GM12878 (cell line): ENCODE measurements at regions not wholly inside any gene's neighbourhood (a gene's known extent, or its start where the extent isn't known, plus 50 kb on each side); places are given as distances from the start of the nearest gene placed in this dataset.

Source experiments
- ATAC-seq: fragments of 200-7000 bp; cut with Tn5 transposase; 3 replicates; pipeline ENCODE4 v1.9.1; 2020; ENCODE audit warnings: mild to moderate bottlenecking, moderate library complexity
- BruUV-seq: library from RNA; stranded (reverse); fragments of 400-500 nt; replicated peaks from 2 replicates; lab custom pipeline; 2021; lab: Mats Ljungman, UMichigan
- CTCF ChIA-PET: fragments of 300-600 bp; sonication (Branson Sonifier 250); formaldehyde crosslinking; extraction: SDS; loops from one replicate; lab custom pipeline; 2021; ENCODE audit warnings: inconsistent platforms; lab: Yijun Ruan, JAX
- POLR2A ChIA-PET: fragments of 350-600 bp; formaldehyde crosslinking; extraction: SDS; loops from one replicate; lab custom pipeline; 2021; ENCODE audit warnings: inconsistent platforms; lab: Charles Lee
- RAD21 ChIA-PET: fragments of 300-600 bp; sonication (Branson Sonifier 250); formaldehyde crosslinking; loops from one replicate; lab custom pipeline; 2023; ENCODE audit warnings: antibody characterized with exemption; ENCODE audit not compliant: unreplicated experiment; lab: Charles Lee
- SMC1A ChIA-PET: fragments of 300-600 bp; sonication (Branson Sonifier 250); formaldehyde crosslinking; loops from one replicate; lab custom pipeline; 2023; ENCODE audit not compliant: unreplicated experiment, uncharacterized antibody; lab: Charles Lee
- DNase-seq: peaks from one replicate; pipeline ENCODE4 v3.0.0-alpha.2; 2011; ENCODE audit warnings: low read depth, low spot score
- FAIRE-seq: peaks from 3 replicates; lab custom pipeline; 2011; peaks lifted over from hg19 to GRCh38; lab: Jason Lieb, UNC
- H2AFZ ChIP-seq: 2 replicates; pipeline ENCODE4 v1.6.0; 2011; ENCODE audit warnings: low read depth, low read length, control low read depth; ENCODE audit not compliant: control insufficient read depth
- H3K27ac ChIP-seq: 2 replicates; pipeline ENCODE4 v1.5.1; 2011; ENCODE audit warnings: control low read depth; ENCODE audit not compliant: control insufficient read depth, insufficient read depth
- H3K27me3 ChIP-seq, 2 experiments: replicated peaks in 1 of 2; 2 replicates each; pipeline versions ENCODE4 v1.6.0 to v1.6.1; 2011; ENCODE audit warnings: low read length in 1 of 2; ENCODE audit not compliant: control insufficient read depth in 2 of 2, insufficient read depth in 2 of 2
- H3K36me3 ChIP-seq, 2 experiments: 2 replicates each; pipeline ENCODE4 v1.5.1; 2011; ENCODE audit warnings: low read length in 1 of 2; ENCODE audit not compliant: control insufficient read depth in 2 of 2, insufficient read depth in 2 of 2
- H3K4me1 ChIP-seq: 2 replicates; pipeline ENCODE4 v1.6.1; 2011; ENCODE audit warnings: mild to moderate bottlenecking, low read length, moderate library complexity, mixed read lengths; ENCODE audit not compliant: control insufficient read depth, insufficient read depth
- H3K4me2 ChIP-seq: 2 replicates; pipeline ENCODE4 v1.6.0; 2011; ENCODE audit warnings: control low read depth; ENCODE audit not compliant: control insufficient read depth, insufficient read depth
- H3K4me3 ChIP-seq: fragments of 200-600 bp; sonication (generic); 2 replicates; pipeline ENCODE4 v1.5.1; 2016
- H3K79me2 ChIP-seq: 2 replicates; pipeline ENCODE4 v1.6.0; 2011; ENCODE audit warnings: low read length; ENCODE audit not compliant: control insufficient read depth, insufficient read depth
- H3K9ac ChIP-seq: 2 replicates; pipeline ENCODE4 v1.8.0; 2011; ENCODE audit warnings: low read length, control low read depth, mixed read lengths; ENCODE audit not compliant: control insufficient read depth, insufficient read depth
- H3K9me3 ChIP-seq: replicated peaks from 3 replicates; pipeline ENCODE4 v1.5.1; 2011; ENCODE audit warnings: mild to moderate bottlenecking, low read length; ENCODE audit not compliant: control insufficient read depth, insufficient read depth
- H4K20me1 ChIP-seq: 2 replicates; pipeline ENCODE4 v1.6.0; 2011; ENCODE audit not compliant: control insufficient read depth, insufficient read depth
- BCL11A ChIP-seq: IDR thresholded peaks from 2 replicates; pipeline ENCODE4 v1.6.1; 2011; ENCODE audit warnings: low read depth, low read length
- CHD4 ChIP-seq: fragments of 200-600 bp; sonication (generic); IDR thresholded peaks from 2 replicates; pipeline ENCODE4 v1.6.1; 2016; ENCODE audit warnings: mild to moderate bottlenecking
- MYB ChIP-seq: fragments of 150-350 bp; IDR thresholded peaks from 2 replicates; pipeline ENCODE4 v1.6.1; 2014; ENCODE audit warnings: mild to moderate bottlenecking, low read depth, low read length, borderline replicate concordance
- MYC ChIP-seq: IDR thresholded peaks from 2 replicates; pipeline ENCODE4 v1.6.1; 2011; ENCODE audit warnings: mild to moderate bottlenecking, low read length, moderate library complexity, inconsistent platforms; ENCODE audit not compliant: insufficient read depth, insufficient replicate concordance, insufficient read length, severe bottlenecking
- NR2F1 ChIP-seq: fragments of 450-650 bp; conservative IDR thresholded peaks from 2 replicates; pipeline ENCODE4 v1.6.1; 2017; ENCODE audit warnings: mild to moderate bottlenecking
- RB1 ChIP-seq: fragments of 450-650 bp; formaldehyde crosslinking; IDR thresholded peaks from 2 replicates; pipeline ENCODE4 v1.6.1; 2017; ENCODE audit warnings: mild to moderate bottlenecking, borderline replicate concordance
- SIX5 ChIP-seq: IDR thresholded peaks from 2 replicates; pipeline ENCODE4 v1.6.1; 2011; ENCODE audit warnings: mild to moderate bottlenecking, low read depth, low read length, moderate library complexity; ENCODE audit not compliant: severe bottlenecking
- SP1 ChIP-seq: IDR thresholded peaks from one replicate; pipeline ENCODE4 v1.6.1; 2011; ENCODE audit warnings: low read depth, low read length
- YY1 ChIP-seq: IDR thresholded peaks from 2 replicates; pipeline ENCODE4 v1.6.1; 2011; ENCODE audit warnings: low read depth, mild to moderate bottlenecking, low read length
- ZNF24 ChIP-seq: fragments of 450-650 bp; IDR thresholded peaks from 2 replicates; pipeline ENCODE4 v1.6.1; 2017; ENCODE audit warnings: antibody characterized with exemption, mild to moderate bottlenecking
- ZSCAN29 ChIP-seq: fragments of 450-650 bp; IDR thresholded peaks from 2 replicates; pipeline ENCODE4 v1.6.1; 2017; ENCODE audit warnings: mild to moderate bottlenecking, moderate library complexity
- ZZZ3 ChIP-seq: IDR thresholded peaks from 2 replicates; pipeline ENCODE4 v1.6.1; 2011; ENCODE audit warnings: low read depth; ENCODE audit not compliant: control insufficient read depth, insufficient read length
- WGBS: methylation state at CpG from one replicate; pipeline ENCODE4 v1.1.6; 2016; ENCODE audit warnings: low lambda C conversion rate; ENCODE audit not compliant: insufficient replicate concordance, insufficient coverage; ENCODE audit errors: missing lambda C conversion rate; 5-methylcytosine and 5-hydroxymethylcytosine counted together
- in situ Hi-C: fragments of 300-500 bp; cut with MboI; formaldehyde crosslinking; loops from 9 replicates; pipeline ENCODE4 v1.14.3; 2018; ENCODE audit warnings: mixed read lengths
- intact Hi-C: fragments of 100-400 bp; cut with micrococcal nuclease; formaldehyde crosslinking; loops from one replicate; pipeline ENCODE4 v1.14.2; 2022; ENCODE audit not compliant: unreplicated experiment
- TF ChIP-seq, protein P1 (sequence below): fragments of 150-350 bp; IDR thresholded peaks from 2 replicates; pipeline ENCODE4 v1.6.1; 2014; ENCODE audit warnings: mild to moderate bottlenecking, low read depth, low read length
- TF ChIP-seq, protein P2 (sequence below): fragments of 450-650 bp; IDR thresholded peaks from 2 replicates; pipeline ENCODE4 v1.6.1; 2017; ENCODE audit warnings: low read depth, mild to moderate bottlenecking, moderate library complexity
- TF ChIP-seq, protein P3 (sequence below): fragments of 450-650 bp; IDR thresholded peaks from 2 replicates; pipeline ENCODE4 v1.6.1; 2017; ENCODE audit warnings: mild to moderate bottlenecking, low read depth, inconsistent platforms; ENCODE audit not compliant: poor library complexity, severe bottlenecking
- TF ChIP-seq, protein P4 (sequence below): IDR thresholded peaks from 2 replicates; pipeline ENCODE4 v1.6.1; 2011; ENCODE audit warnings: mild to moderate bottlenecking, low read depth, low read length, moderate library complexity; ENCODE audit not compliant: insufficient replicate concordance

DNA sequence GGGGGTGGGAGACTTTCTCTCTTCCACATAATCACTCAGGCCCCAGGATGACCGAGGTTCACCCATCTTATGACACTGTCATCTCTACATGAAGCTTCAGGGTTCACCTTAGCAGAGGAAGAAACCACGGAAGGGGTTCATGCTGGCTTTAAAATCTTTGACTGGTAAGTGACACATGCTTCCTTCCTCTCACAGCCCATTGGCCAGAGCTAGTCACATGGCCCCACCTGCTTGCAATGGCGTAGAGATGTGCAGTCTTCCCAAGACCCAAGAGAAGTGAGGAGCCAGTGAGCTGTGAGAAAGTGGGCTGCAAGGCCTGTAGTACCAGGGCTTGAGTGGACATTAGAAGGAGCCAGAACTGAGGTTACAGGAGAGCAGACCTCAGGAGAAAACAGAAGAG lies 180.3 kb downstream of the AXIN2 start (continued):
- TF ChIP-seq BCL11A (no peak), ZSCAN29 (no peak)

DNA sequence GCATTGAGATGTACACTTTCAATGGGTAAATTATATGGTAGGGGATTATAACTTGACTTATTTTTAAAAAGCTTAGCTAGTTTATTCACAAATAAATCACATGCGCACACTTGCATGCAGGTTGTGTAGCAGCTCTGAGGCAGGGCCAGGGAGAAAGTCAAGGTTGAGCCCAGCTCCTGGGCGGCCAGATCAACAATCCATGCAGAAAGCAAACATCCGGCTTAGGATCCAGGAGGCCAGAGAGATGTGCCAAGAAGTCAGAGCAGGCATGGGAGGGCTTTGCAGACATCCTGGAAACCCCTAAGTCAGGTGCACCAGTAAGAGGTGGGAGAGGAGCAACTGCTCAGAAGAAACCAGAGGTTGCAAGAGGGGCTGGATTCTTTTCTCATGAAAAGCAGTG lies 186.5 kb downstream of the AXIN2 start:
- SMC1A ChIA-PET, result no interaction called here
- RAD21 ChIA-PET, result no interaction called here
- intact Hi-C loops, result no loop called here
- no peak for DNase-seq
- POLR2A ChIA-PET, result no interaction called here
- Histone ChIP-seq H3K36me3 (no peaks in the 10 kb centered on the region), H3K79me2 (no peaks in the 10 kb centered on the region), H3K4me1 (no peaks in the 10 kb centered on the region), H3K4me2 (no peak overlapping the region)
- WGBS, result 44% methylated on average over 3 of the region's 3 CpGs
- in situ Hi-C loops, result no loop called here
- ATAC-seq, result no peak
- TF ChIP-seq, protein P1, sequence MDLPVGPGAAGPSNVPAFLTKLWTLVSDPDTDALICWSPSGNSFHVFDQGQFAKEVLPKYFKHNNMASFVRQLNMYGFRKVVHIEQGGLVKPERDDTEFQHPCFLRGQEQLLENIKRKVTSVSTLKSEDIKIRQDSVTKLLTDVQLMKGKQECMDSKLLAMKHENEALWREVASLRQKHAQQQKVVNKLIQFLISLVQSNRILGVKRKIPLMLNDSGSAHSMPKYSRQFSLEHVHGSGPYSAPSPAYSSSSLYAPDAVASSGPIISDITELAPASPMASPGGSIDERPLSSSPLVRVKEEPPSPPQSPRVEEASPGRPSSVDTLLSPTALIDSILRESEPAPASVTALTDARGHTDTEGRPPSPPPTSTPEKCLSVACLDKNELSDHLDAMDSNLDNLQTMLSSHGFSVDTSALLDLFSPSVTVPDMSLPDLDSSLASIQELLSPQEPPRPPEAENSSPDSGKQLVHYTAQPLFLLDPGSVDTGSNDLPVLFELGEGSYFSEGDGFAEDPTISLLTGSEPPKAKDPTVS, result no peak
- TF ChIP-seq NR2F1 (no peak), CHD4 (no peak), SIX5 (no peak), ZNF24 (no peak), RB1 (no peak), SP1 (no peak), MYB (no peak), MYC (no peak), YY1 (no peak), ZZZ3 (no peak)
- TF ChIP-seq, protein P2, sequence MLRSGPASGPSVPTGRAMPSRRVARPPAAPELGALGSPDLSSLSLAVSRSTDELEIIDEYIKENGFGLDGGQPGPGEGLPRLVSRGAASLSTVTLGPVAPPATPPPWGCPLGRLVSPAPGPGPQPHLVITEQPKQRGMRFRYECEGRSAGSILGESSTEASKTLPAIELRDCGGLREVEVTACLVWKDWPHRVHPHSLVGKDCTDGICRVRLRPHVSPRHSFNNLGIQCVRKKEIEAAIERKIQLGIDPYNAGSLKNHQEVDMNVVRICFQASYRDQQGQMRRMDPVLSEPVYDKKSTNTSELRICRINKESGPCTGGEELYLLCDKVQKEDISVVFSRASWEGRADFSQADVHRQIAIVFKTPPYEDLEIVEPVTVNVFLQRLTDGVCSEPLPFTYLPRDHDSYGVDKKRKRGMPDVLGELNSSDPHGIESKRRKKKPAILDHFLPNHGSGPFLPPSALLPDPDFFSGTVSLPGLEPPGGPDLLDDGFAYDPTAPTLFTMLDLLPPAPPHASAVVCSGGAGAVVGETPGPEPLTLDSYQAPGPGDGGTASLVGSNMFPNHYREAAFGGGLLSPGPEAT, result no peak
- TF ChIP-seq, protein P3, sequence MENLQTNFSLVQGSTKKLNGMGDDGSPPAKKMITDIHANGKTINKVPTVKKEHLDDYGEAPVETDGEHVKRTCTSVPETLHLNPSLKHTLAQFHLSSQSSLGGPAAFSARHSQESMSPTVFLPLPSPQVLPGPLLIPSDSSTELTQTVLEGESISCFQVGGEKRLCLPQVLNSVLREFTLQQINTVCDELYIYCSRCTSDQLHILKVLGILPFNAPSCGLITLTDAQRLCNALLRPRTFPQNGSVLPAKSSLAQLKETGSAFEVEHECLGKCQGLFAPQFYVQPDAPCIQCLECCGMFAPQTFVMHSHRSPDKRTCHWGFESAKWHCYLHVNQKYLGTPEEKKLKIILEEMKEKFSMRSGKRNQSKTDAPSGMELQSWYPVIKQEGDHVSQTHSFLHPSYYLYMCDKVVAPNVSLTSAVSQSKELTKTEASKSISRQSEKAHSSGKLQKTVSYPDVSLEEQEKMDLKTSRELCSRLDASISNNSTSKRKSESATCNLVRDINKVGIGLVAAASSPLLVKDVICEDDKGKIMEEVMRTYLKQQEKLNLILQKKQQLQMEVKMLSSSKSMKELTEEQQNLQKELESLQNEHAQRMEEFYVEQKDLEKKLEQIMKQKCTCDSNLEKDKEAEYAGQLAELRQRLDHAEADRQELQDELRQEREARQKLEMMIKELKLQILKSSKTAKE, result no peak
- TF ChIP-seq, protein P4, sequence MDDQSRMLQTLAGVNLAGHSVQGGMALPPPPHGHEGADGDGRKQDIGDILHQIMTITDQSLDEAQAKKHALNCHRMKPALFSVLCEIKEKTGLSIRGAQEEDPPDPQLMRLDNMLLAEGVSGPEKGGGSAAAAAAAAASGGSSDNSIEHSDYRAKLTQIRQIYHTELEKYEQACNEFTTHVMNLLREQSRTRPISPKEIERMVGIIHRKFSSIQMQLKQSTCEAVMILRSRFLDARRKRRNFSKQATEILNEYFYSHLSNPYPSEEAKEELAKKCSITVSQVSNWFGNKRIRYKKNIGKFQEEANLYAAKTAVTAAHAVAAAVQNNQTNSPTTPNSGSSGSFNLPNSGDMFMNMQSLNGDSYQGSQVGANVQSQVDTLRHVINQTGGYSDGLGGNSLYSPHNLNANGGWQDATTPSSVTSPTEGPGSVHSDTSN, result no peak
- TF ChIP-seq, all 136 proteins: peak for 0
- Histone ChIP-seq H3K9ac (no peak overlapping the region), H3K9me3 (no peaks in the 10 kb centered on the region), H3K4me3 (no peak overlapping the region), H3K27me3 (no peaks in the 10 kb centered on the region; a peak in 1 of 4 replicates), H4K20me1 (no peaks in the 10 kb centered on the region), H3K27ac (no peak overlapping the region), H2AFZ (no peak overlapping the region)
- no TSS peak for BruUV-seq
- CTCF ChIA-PET, result no interaction called here
- no peak for FAIRE-seq
